WTC11 (cell line): ENCODE measurements at regions not wholly inside any gene's neighbourhood (a gene's known extent, or its start where the extent isn't known, plus 50 kb on each side); places are given as distances from the start of the nearest gene placed in this dataset.

Experiments used
- ATAC-seq: fragments of 200-7000 bp; cut with Tn5 transposase; 2 replicates; pipeline ENCODE4 v1.10.0; 2021; ENCODE audit warnings: mild to moderate bottlenecking, moderate library complexity
- CTCF ChIA-PET: fragments of 300-600 bp; sonication (Branson Sonifier 250); formaldehyde crosslinking; loops from one replicate; lab custom pipeline; 2021; ENCODE audit warnings: antibody characterized with exemption; lab: Charles Lee
- POLR2A ChIA-PET: fragments of 350-600 bp; sonication (Branson Sonifier 250); formaldehyde crosslinking; loops from one replicate; lab custom pipeline; 2021; ENCODE audit warnings: antibody characterized with exemption; lab: Charles Lee
- DNase-seq: peaks from one replicate; pipeline ENCODE4 v3.0.0; 2021; ENCODE audit warnings: low spot score
- H3K27ac Mint-ChIP-seq: 2 replicates; pipeline ENCODE4 v1.8.0; 2021; ENCODE audit warnings: mixed read lengths
- H3K27me3 Mint-ChIP-seq: 2 replicates; pipeline ENCODE4 v1.8.0; 2021; ENCODE audit warnings: low read depth, mild to moderate bottlenecking, moderate library complexity, mixed read lengths
- H3K36me3 Mint-ChIP-seq: 2 replicates; pipeline ENCODE4 v1.8.0; 2021; ENCODE audit warnings: mixed read lengths
- H3K4me1 Mint-ChIP-seq: 2 replicates; pipeline ENCODE4 v1.8.0; 2022; ENCODE audit warnings: mixed read lengths
- H3K4me3 Mint-ChIP-seq: 2 replicates; pipeline ENCODE4 v1.8.0; 2021; ENCODE audit warnings: mild to moderate bottlenecking, moderate library complexity, mixed read lengths
- H3K9me3 Mint-ChIP-seq: 2 replicates; pipeline ENCODE4 v1.8.0; 2021; ENCODE audit warnings: mixed read lengths
- ATF1 ChIP-seq: sonication (generic); formaldehyde crosslinking; IDR thresholded peaks from 2 replicates; pipeline ENCODE4 v1.8.1; 2023; ENCODE audit warnings: mild to moderate bottlenecking, moderate library complexity, missing genetic modification reagents
- FOXJ3 ChIP-seq: sonication (generic); formaldehyde crosslinking; IDR thresholded peaks from 2 replicates; pipeline ENCODE4 v1.9.0; 2021; ENCODE audit warnings: missing genetic modification reagents, mild to moderate bottlenecking, borderline replicate concordance
- GABPB1 ChIP-seq: sonication (generic); formaldehyde crosslinking; IDR thresholded peaks from 2 replicates; pipeline ENCODE4 v1.8.1; 2023; ENCODE audit warnings: mild to moderate bottlenecking, missing genetic modification reagents
- GRHL2 ChIP-seq: fragments of 250-450 bp; sonication (Bioruptor Pico); IDR thresholded peaks from 2 replicates; pipeline ENCODE4 v1.8.0; 2022; ENCODE audit warnings: mild to moderate bottlenecking, moderate library complexity; ENCODE audit not compliant: insufficient replicate concordance, severe bottlenecking
- RELA ChIP-seq: sonication (generic); formaldehyde crosslinking; IDR thresholded peaks from 2 replicates; pipeline ENCODE4 v1.8.1; 2022; ENCODE audit warnings: missing genetic modification reagents, mild to moderate bottlenecking, borderline replicate concordance
- SP1 ChIP-seq: sonication (generic); formaldehyde crosslinking; conservative IDR thresholded peaks from 2 replicates; pipeline ENCODE4 v1.8.1; 2022; ENCODE audit warnings: missing genetic modification reagents
- TP53 ChIP-seq: sonication (generic); formaldehyde crosslinking; IDR thresholded peaks from 2 replicates; pipeline ENCODE4 v1.8.1; 2023; ENCODE audit warnings: mild to moderate bottlenecking, missing genetic modification reagents
- ZNF138 ChIP-seq: sonication (generic); formaldehyde crosslinking; conservative IDR thresholded peaks from 2 replicates; pipeline ENCODE4 v1.8.1; 2022; ENCODE audit warnings: mild to moderate bottlenecking, moderate library complexity, missing genetic modification reagents
- ZNF263 ChIP-seq: sonication (generic); formaldehyde crosslinking; IDR thresholded peaks from 2 replicates; pipeline ENCODE4 v1.8.1; 2022; ENCODE audit warnings: low read depth, mild to moderate bottlenecking, moderate library complexity, missing genetic modification reagents
- ZNF423 ChIP-seq: fragments of 250-450 bp; sonication (Bioruptor Pico); IDR thresholded peaks from 2 replicates; pipeline ENCODE4 v2.1.2; 2022; ENCODE audit warnings: mild to moderate bottlenecking, moderate library complexity
- TF ChIP-seq, protein P1 (sequence below): fragments of 250-450 bp; sonication (Bioruptor Pico); IDR thresholded peaks from 2 replicates; pipeline ENCODE4 v1.9.0; 2021; ENCODE audit warnings: mild to moderate bottlenecking
- TF ChIP-seq, protein P2 (sequence below): fragments of 250-450 bp; sonication (Bioruptor Pico); IDR thresholded peaks from 2 replicates; pipeline ENCODE4 v2.1.2; 2022; ENCODE audit warnings: mild to moderate bottlenecking, moderate library complexity
- TF ChIP-seq, protein P3 (sequence below): fragments of 250-450 bp; sonication (Bioruptor Pico); IDR thresholded peaks from 2 replicates; pipeline ENCODE4 v1.9.0; 2021; ENCODE audit warnings: mild to moderate bottlenecking
- TF ChIP-seq, protein P4 (sequence below): sonication (generic); formaldehyde crosslinking; conservative IDR thresholded peaks from 2 replicates; pipeline ENCODE4 v1.8.1; 2023; ENCODE audit warnings: mild to moderate bottlenecking, low read depth, missing genetic modification reagents, moderate library complexity
- TF ChIP-seq, protein P5 (sequence below): fragments of 250-450 bp; sonication (Bioruptor Pico); IDR thresholded peaks from 2 replicates; pipeline ENCODE4 v1.8.0; 2021; ENCODE audit warnings: mild to moderate bottlenecking
- TF ChIP-seq, protein P6 (sequence below): sonication (generic); formaldehyde crosslinking; IDR thresholded peaks from 2 replicates; pipeline ENCODE4 v1.8.0; 2022; ENCODE audit warnings: mild to moderate bottlenecking, missing genetic modification reagents

DNA sequence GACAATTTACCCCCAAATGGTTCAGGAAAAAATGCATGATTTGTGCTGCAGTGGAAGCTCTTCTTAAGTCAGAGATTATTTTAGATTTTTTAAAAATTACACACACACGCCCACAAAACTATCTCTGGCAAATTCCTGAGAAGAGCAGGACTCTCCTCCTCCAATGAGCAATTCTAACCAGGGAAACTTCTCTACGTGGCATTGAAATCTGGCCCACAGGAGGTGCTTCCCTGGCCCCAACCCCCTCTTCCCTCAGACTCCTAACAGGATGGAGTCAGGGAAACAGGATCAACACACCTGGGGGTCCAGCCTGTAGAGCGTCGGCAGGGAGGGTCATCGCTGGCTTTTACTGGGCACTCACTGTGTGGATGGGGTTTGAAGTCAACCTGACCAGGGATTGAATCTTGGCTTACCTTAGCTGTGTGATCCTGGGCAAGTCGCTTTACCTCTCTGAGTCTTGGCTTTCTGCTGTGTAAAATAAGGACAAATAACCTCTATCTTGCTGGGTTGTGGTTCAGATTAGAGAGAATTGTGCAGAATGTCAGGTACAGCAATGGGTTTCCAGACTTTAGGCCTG, 65.4 kb upstream of the ASAP2 start:
- no peak overlapping the region for H3K4me3 Mint-ChIP-seq
- CTCF ChIA-PET: interaction anchor here (0.7 to 4.8 kb wide), 8 partner anchors 19 to 259 kb away, joined by 3 to 46 read pairs (median 10); no protein-coding TSS in a partner anchor
- DNase-seq: no peak
- TF ChIP-seq FOXJ3 (CRISPR knock-in tag) (no peak), RELA (CRISPR knock-in tag) (no peak), ZNF263 (CRISPR knock-in tag) (no peak), SP1 (CRISPR knock-in tag) (no peak), GRHL2 (CRISPR knock-in tag) (no peak), ZNF423 (no peak), ZNF138 (no peak), GABPB1 (CRISPR knock-in tag) (no peak), ATF1 (CRISPR knock-in tag) (no peak), TP53 (CRISPR knock-in tag) (no peak)
- TF ChIP-seq, protein P1, sequence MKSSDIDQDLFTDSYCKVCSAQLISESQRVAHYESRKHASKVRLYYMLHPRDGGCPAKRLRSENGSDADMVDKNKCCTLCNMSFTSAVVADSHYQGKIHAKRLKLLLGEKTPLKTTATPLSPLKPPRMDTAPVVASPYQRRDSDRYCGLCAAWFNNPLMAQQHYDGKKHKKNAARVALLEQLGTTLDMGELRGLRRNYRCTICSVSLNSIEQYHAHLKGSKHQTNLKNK (CRISPR knock-in tag): no peak
- TF ChIP-seq, protein P2, sequence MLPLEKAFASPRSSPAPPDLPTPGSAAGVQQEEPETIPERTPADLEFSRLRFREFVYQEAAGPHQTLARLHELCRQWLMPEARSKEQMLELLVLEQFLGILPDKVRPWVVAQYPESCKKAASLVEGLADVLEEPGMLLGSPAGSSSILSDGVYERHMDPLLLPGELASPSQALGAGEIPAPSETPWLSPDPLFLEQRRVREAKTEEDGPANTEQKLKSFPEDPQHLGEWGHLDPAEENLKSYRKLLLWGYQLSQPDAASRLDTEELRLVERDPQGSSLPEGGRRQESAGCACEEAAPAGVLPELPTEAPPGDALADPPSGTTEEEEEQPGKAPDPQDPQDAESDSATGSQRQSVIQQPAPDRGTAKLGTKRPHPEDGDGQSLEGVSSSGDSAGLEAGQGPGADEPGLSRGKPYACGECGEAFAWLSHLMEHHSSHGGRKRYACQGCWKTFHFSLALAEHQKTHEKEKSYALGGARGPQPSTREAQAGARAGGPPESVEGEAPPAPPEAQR (CRISPR knock-in tag): no peak
- TF ChIP-seq, protein P3, sequence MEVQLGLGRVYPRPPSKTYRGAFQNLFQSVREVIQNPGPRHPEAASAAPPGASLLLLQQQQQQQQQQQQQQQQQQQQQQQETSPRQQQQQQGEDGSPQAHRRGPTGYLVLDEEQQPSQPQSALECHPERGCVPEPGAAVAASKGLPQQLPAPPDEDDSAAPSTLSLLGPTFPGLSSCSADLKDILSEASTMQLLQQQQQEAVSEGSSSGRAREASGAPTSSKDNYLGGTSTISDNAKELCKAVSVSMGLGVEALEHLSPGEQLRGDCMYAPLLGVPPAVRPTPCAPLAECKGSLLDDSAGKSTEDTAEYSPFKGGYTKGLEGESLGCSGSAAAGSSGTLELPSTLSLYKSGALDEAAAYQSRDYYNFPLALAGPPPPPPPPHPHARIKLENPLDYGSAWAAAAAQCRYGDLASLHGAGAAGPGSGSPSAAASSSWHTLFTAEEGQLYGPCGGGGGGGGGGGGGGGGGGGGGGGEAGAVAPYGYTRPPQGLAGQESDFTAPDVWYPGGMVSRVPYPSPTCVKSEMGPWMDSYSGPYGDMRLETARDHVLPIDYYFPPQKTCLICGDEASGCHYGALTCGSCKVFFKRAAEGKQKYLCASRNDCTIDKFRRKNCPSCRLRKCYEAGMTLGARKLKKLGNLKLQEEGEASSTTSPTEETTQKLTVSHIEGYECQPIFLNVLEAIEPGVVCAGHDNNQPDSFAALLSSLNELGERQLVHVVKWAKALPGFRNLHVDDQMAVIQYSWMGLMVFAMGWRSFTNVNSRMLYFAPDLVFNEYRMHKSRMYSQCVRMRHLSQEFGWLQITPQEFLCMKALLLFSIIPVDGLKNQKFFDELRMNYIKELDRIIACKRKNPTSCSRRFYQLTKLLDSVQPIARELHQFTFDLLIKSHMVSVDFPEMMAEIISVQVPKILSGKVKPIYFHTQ (CRISPR knock-in tag): no peak
- TF ChIP-seq, protein P4, sequence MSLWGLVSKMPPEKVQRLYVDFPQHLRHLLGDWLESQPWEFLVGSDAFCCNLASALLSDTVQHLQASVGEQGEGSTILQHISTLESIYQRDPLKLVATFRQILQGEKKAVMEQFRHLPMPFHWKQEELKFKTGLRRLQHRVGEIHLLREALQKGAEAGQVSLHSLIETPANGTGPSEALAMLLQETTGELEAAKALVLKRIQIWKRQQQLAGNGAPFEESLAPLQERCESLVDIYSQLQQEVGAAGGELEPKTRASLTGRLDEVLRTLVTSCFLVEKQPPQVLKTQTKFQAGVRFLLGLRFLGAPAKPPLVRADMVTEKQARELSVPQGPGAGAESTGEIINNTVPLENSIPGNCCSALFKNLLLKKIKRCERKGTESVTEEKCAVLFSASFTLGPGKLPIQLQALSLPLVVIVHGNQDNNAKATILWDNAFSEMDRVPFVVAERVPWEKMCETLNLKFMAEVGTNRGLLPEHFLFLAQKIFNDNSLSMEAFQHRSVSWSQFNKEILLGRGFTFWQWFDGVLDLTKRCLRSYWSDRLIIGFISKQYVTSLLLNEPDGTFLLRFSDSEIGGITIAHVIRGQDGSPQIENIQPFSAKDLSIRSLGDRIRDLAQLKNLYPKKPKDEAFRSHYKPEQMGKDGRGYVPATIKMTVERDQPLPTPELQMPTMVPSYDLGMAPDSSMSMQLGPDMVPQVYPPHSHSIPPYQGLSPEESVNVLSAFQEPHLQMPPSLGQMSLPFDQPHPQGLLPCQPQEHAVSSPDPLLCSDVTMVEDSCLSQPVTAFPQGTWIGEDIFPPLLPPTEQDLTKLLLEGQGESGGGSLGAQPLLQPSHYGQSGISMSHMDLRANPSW: no peak
- TF ChIP-seq, protein P5, sequence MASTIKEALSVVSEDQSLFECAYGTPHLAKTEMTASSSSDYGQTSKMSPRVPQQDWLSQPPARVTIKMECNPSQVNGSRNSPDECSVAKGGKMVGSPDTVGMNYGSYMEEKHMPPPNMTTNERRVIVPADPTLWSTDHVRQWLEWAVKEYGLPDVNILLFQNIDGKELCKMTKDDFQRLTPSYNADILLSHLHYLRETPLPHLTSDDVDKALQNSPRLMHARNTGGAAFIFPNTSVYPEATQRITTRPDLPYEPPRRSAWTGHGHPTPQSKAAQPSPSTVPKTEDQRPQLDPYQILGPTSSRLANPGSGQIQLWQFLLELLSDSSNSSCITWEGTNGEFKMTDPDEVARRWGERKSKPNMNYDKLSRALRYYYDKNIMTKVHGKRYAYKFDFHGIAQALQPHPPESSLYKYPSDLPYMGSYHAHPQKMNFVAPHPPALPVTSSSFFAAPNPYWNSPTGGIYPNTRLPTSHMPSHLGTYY (CRISPR knock-in tag): no peak
- TF ChIP-seq, protein P6, sequence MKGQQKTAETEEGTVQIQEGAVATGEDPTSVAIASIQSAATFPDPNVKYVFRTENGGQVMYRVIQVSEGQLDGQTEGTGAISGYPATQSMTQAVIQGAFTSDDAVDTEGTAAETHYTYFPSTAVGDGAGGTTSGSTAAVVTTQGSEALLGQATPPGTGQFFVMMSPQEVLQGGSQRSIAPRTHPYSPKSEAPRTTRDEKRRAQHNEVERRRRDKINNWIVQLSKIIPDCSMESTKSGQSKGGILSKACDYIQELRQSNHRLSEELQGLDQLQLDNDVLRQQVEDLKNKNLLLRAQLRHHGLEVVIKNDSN (CRISPR knock-in tag): no peak
- TF ChIP-seq, all 79 proteins: peak for 0
- H3K27ac Mint-ChIP-seq: no peak overlapping the region
- no peaks in the 10 kb centered on the region for H3K9me3 Mint-ChIP-seq
- peaks cover 16% of the 10 kb centered on the region for H3K4me1 Mint-ChIP-seq
- no peak for ATAC-seq
- H3K36me3 Mint-ChIP-seq: no peaks in the 10 kb centered on the region
- POLR2A ChIA-PET: interaction anchor here (0.6 kb wide), 1 partner anchor 282 kb away, joined by 3 read pairs; the partner anchor contains the start of genes CPSF3 and ITGB1BP1
- peaks cover 57% of the 10 kb centered on the region for H3K27me3 Mint-ChIP-seq
